GM23248 (cell line): ENCODE measurements at regions not wholly inside any gene's neighbourhood (a gene's known extent, or its start where the extent isn't known, plus 50 kb on each side); places are given as distances from the start of the nearest gene placed in this dataset.

Source experiments
- EZH2 ChIP-seq: fragments of 200-600 bp; sonication (generic); IDR thresholded peaks from 2 replicates; pipeline ENCODE4 v1.6.1; 2018; ENCODE audit warnings: antibody characterized with exemption, mild to moderate bottlenecking; ENCODE audit not compliant: insufficient read depth, poor library complexity, severe bottlenecking
- EZH2phosphoT487 ChIP-seq: fragments of 200-600 bp; sonication (generic); IDR thresholded peaks from 2 replicates; pipeline ENCODE4 v1.6.1; 2018; ENCODE audit warnings: antibody characterized with exemption, moderate library complexity, mild to moderate bottlenecking, low read depth; ENCODE audit not compliant: insufficient read depth

DNA sequence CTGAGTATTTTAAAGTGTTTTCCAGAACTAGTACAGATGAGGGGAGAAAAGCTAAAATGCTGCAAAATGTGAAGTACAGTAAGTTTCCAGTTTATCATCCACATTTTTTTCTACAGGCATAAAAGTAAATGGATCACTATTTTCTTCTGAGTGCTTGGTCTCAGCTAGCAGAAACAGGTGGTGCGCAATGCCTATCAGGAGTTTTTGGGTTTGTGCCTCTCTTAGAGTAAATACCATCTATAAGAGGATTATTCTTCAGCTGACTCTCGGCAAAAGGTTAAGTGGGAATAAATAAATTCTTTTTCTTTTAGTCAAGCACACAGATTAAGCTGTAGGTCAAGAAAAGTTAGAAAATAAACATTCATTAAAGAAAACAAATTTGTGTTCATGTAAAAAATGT is 1027.7 kb downstream of the PLOD2 start:
- TF ChIP-seq EZH2phosphoT487 (no peak), EZH2 (no peak)
